ENCODE measurements at regions not wholly inside any gene's neighbourhood (a gene's known extent, or its start where the extent isn't known, plus 50 kb on each side); places are given as distances from the start of the nearest gene placed in this dataset.

DNA sequence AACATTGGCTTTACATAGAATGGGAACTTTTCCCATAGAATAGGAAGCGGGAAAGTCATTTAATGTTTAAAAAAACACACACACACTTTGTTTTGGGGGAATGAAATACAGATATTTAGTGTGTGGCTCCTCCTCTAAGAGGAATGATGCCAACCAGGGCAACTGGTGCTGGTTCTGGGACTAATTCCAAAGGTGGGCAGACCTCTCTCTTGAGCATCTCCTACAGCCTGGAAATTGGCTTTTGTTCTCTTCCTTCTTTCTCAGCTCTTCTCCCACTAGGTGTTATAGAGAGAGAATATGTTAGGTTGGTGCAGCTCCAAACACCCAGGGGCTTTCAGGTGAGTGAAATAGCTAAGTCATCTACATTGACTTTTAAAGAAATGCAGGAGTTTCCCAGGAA lies 190.1 kb downstream of the RAD51AP2 start:
- Histone ChIP-seq H3K27me3 (ENCODE audit: control insufficient read depth in 3 of 3, insufficient read depth in 3 of 3, low read length in 3 of 3) (no peaks in the 10 kb centered on the region), H3K9me3 (ENCODE audit: control insufficient read depth in 3 of 3, low read length in 3 of 3) (no peaks in the 10 kb centered on the region), H3K27ac (ENCODE audit: low read depth, low read length) (no peak overlapping the region), H3K4me3 (ENCODE audit: low read length in 3 of 3) (no peak overlapping the region), H3K4me1 (ENCODE audit: control insufficient read depth in 3 of 3, insufficient read depth in 3 of 3, low read length in 3 of 3) (no peaks in the 10 kb centered on the region), H3K9ac (ENCODE audit: low read depth in 1 of 3, low read length in 3 of 3) (no peak overlapping the region), H3K36me3 (ENCODE audit: control insufficient read depth in 3 of 3, insufficient read depth in 3 of 3, low read length in 3 of 3) (no peaks in the 10 kb centered on the region)

DNA sequence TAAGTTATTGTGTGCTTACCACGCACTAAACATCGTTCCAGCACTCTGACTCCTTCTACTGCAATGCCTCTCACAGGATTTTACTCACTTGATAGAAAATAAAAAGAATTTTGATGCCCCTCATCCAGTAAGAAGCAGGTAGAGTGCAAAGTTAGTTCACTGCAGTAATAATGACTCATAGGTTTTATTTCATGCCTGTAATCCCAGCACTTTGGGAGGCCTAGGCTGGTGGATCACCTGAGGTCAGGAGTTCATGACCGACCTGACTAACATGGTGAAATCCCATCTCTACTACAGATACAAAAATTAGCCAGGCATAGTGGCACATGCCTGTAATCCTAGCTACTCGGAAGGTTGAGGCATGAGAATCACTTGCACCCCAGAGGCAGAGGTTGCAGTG lies 190.6 kb downstream of the RAD51AP2 start:
- no peak overlapping the region for H3K9ac ChIP-seq (ENCODE audit: low read depth in 1 of 3, low read length in 3 of 3)
- no peak overlapping the region for H3K27ac ChIP-seq (ENCODE audit: low read depth, low read length)
- no peaks in the 10 kb centered on the region for H3K27me3 ChIP-seq (ENCODE audit: control insufficient read depth in 3 of 3, insufficient read depth in 3 of 3, low read length in 3 of 3)
- H3K4me1 ChIP-seq (ENCODE audit: control insufficient read depth in 3 of 3, insufficient read depth in 3 of 3, low read length in 3 of 3) = no peaks in the 10 kb centered on the region
- H3K4me3 ChIP-seq (ENCODE audit: low read length in 3 of 3) = no peak overlapping the region
- H3K36me3 ChIP-seq (ENCODE audit: control insufficient read depth in 3 of 3, insufficient read depth in 3 of 3, low read length in 3 of 3) = no peaks in the 10 kb centered on the region
- no peaks in the 10 kb centered on the region for H3K9me3 ChIP-seq (ENCODE audit: control insufficient read depth in 3 of 3, low read length in 3 of 3)

DNA sequence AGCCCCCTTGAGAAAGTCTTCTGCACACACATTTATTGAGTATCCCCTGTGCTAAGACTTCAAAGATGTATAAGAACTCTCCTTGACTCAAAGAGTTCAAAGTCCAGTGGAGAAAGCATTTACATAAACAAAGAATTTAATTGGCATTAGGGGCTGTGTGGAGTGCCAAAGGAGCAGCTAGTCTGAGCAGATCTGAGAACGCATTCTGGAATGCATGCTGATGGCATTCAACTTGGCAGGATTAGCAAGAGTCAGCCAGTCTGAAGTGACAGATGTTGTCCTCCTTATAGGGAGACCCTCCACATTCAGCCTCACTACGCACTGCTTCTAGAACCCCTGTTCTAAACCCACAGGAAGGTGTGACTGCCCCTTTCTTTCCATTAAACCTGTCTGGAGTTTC lies 191.5 kb downstream of the RAD51AP2 start:
- H3K36me3 ChIP-seq (ENCODE audit: control insufficient read depth in 3 of 3, insufficient read depth in 3 of 3, low read length in 3 of 3) = no peaks in the 10 kb centered on the region
- H3K27ac ChIP-seq (ENCODE audit: low read depth, low read length) = no peak overlapping the region
- H3K27me3 ChIP-seq (ENCODE audit: control insufficient read depth in 3 of 3, insufficient read depth in 3 of 3, low read length in 3 of 3) = no peaks in the 10 kb centered on the region
- no peak overlapping the region for H3K9ac ChIP-seq (ENCODE audit: low read depth in 1 of 3, low read length in 3 of 3)
- H3K4me3 ChIP-seq (ENCODE audit: low read length in 3 of 3) = no peak overlapping the region
- H3K4me1 ChIP-seq (ENCODE audit: control insufficient read depth in 3 of 3, insufficient read depth in 3 of 3, low read length in 3 of 3) = no peaks in the 10 kb centered on the region
- no peaks in the 10 kb centered on the region for H3K9me3 ChIP-seq (ENCODE audit: control insufficient read depth in 3 of 3, low read length in 3 of 3)

DNA sequence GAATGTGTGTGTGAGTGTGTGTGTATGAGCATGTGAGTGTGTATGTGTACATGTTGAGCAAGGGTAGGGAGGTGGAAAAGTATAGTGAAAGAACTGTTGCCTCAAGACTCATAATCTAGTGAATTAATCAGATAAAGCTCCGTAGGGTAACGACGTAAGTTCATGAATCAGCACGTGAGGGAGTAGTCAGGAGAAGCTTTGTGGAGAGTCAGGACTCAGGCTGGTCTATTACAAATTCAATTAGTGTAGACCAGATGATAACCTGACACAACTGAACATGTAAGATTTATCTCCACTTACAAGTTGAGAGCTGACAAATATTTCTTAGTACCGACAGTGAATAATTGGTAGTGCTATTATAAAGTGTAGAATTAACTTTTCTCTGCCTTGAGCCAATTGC lies 194.5 kb downstream of the RAD51AP2 start:
- Histone ChIP-seq H3K9ac (ENCODE audit: low read depth in 1 of 3, low read length in 3 of 3) (no peak overlapping the region), H3K4me1 (ENCODE audit: control insufficient read depth in 3 of 3, insufficient read depth in 3 of 3, low read length in 3 of 3) (no peaks in the 10 kb centered on the region), H3K27ac (ENCODE audit: low read depth, low read length) (no peak overlapping the region), H3K27me3 (ENCODE audit: control insufficient read depth in 3 of 3, insufficient read depth in 3 of 3, low read length in 3 of 3) (no peaks in the 10 kb centered on the region), H3K4me3 (ENCODE audit: low read length in 3 of 3) (no peak overlapping the region), H3K9me3 (ENCODE audit: control insufficient read depth in 3 of 3, low read length in 3 of 3) (no peaks in the 10 kb centered on the region), H3K36me3 (ENCODE audit: control insufficient read depth in 3 of 3, insufficient read depth in 3 of 3, low read length in 3 of 3) (no peaks in the 10 kb centered on the region)

DNA sequence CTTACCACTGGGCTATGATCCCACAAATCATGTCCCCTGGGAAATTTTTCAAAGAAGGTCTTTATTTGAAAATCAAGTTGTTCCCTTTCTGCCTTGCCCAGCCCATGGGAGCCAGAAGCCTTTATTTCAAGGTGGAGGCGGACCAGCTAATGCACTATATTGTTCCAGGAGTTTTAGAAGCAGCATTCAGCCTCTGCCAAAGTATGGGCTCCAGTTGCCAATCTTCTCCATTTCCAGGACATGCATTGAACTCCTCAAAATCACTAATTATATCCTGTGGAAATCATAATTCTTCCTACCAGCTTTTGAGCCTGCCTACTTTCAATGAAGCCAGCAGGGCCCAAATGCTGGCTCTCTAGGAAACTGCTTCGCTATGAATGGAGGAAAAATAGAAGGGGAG lies 195.8 kb downstream of the RAD51AP2 start:
- no peak overlapping the region for H3K27ac ChIP-seq (ENCODE audit: low read depth, low read length)
- no peak overlapping the region for H3K4me3 ChIP-seq (ENCODE audit: low read length in 3 of 3)
- H3K9me3 ChIP-seq (ENCODE audit: control insufficient read depth in 3 of 3, low read length in 3 of 3) = no peaks in the 10 kb centered on the region
- no peaks in the 10 kb centered on the region for H3K36me3 ChIP-seq (ENCODE audit: control insufficient read depth in 3 of 3, insufficient read depth in 3 of 3, low read length in 3 of 3)
- no peak overlapping the region for H3K9ac ChIP-seq (ENCODE audit: low read depth in 1 of 3, low read length in 3 of 3)
- H3K27me3 ChIP-seq (ENCODE audit: control insufficient read depth in 3 of 3, insufficient read depth in 3 of 3, low read length in 3 of 3) = no peaks in the 10 kb centered on the region
- H3K4me1 ChIP-seq (ENCODE audit: control insufficient read depth in 3 of 3, insufficient read depth in 3 of 3, low read length in 3 of 3) = no peaks in the 10 kb centered on the region

DNA sequence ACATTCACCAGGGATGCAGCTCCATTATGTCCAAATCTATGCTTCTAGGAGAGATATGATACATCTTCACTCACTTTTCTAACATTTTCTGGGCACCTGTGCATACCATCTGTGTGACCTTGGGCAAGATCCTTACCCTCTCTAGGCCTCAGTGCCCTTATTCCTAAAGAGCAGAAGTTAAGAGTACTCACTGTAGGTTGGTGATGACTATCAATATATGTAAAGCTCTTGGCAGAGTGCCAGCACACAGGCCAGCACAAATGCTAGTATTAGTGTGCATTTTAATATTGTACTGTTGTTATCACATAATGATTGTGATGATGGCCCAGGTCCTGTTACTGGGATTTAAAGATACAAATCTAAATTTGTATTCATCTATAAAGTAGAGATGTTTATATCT lies 199.2 kb downstream of the RAD51AP2 start:
- Histone ChIP-seq H3K4me3 (ENCODE audit: low read length in 3 of 3) (no peak overlapping the region), H3K27me3 (ENCODE audit: control insufficient read depth in 3 of 3, insufficient read depth in 3 of 3, low read length in 3 of 3) (no peaks in the 10 kb centered on the region), H3K27ac (ENCODE audit: low read depth, low read length) (no peak overlapping the region), H3K9me3 (ENCODE audit: control insufficient read depth in 3 of 3, low read length in 3 of 3) (no peaks in the 10 kb centered on the region), H3K9ac (ENCODE audit: low read depth in 1 of 3, low read length in 3 of 3) (no peak overlapping the region), H3K4me1 (ENCODE audit: control insufficient read depth in 3 of 3, insufficient read depth in 3 of 3, low read length in 3 of 3) (no peaks in the 10 kb centered on the region), H3K36me3 (ENCODE audit: control insufficient read depth in 3 of 3, insufficient read depth in 3 of 3, low read length in 3 of 3) (no peaks in the 10 kb centered on the region)

DNA sequence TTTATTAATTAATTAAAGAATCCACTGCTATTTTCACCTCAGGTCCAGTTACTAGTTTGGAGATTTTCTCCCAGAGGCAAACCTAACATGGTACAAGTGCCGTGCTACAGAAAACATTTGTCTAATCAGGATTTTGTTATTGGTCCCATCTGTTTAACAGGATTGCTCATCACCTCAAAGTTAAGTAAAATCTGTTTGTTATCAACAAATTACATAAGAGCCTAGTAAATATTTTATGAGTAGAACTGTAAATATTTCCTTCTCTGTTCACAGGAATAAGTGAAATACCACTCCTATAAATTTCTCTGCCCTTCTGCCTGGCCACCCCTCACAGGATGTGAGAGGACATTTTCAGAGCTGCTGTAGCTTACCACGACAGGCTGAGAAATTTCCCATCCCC lies 200.2 kb downstream of the RAD51AP2 start:
- Histone ChIP-seq H3K9ac (ENCODE audit: low read depth in 1 of 3, low read length in 3 of 3) (no peak overlapping the region), H3K4me3 (ENCODE audit: low read length in 3 of 3) (no peak overlapping the region), H3K36me3 (ENCODE audit: control insufficient read depth in 3 of 3, insufficient read depth in 3 of 3, low read length in 3 of 3) (no peaks in the 10 kb centered on the region), H3K27ac (ENCODE audit: low read depth, low read length) (no peak overlapping the region), H3K27me3 (ENCODE audit: control insufficient read depth in 3 of 3, insufficient read depth in 3 of 3, low read length in 3 of 3) (no peaks in the 10 kb centered on the region), H3K4me1 (ENCODE audit: control insufficient read depth in 3 of 3, insufficient read depth in 3 of 3, low read length in 3 of 3) (no peaks in the 10 kb centered on the region), H3K9me3 (ENCODE audit: control insufficient read depth in 3 of 3, low read length in 3 of 3) (no peaks in the 10 kb centered on the region)

DNA sequence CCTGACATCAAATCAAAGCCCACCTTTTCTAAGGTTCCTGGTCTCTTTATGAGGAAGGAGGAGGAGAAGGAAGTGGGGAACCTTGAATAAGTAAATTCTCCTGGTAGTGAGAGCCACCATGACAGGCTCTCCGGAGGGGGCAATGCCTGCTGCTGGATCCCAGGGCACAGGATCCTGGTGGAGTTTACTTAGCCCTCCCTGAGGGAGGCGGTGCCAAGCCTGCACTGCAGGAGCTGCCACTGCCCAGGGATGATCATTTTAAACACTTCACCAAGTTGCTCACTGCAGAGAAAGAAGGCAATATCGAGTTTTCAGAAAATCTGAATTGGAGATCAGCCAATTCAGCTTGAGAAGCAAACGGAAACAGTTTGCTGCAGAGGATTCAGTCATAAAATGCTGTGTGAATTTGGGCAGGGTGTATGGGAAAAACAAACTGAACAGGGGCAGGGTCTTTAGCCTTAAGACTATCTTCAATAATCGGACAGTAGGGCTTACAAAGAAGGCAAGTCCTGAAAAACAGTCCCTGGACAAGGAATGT lies 200.7 kb downstream of the RAD51AP2 start:
- H3K4me3 ChIP-seq (ENCODE audit: low read length in 3 of 3) = no peak overlapping the region
- H3K27ac ChIP-seq (ENCODE audit: low read depth, low read length) = no peak overlapping the region
- no peaks in the 10 kb centered on the region for H3K27me3 ChIP-seq (ENCODE audit: control insufficient read depth in 3 of 3, insufficient read depth in 3 of 3, low read length in 3 of 3)
- H3K36me3 ChIP-seq (ENCODE audit: control insufficient read depth in 3 of 3, insufficient read depth in 3 of 3, low read length in 3 of 3) = no peaks in the 10 kb centered on the region
- H3K4me1 ChIP-seq (ENCODE audit: control insufficient read depth in 3 of 3, insufficient read depth in 3 of 3, low read length in 3 of 3) = no peaks in the 10 kb centered on the region
- H3K9me3 ChIP-seq (ENCODE audit: control insufficient read depth in 3 of 3, low read length in 3 of 3) = no peaks in the 10 kb centered on the region
- H3K9ac ChIP-seq (ENCODE audit: low read depth in 1 of 3, low read length in 3 of 3) = no peak overlapping the region

DNA sequence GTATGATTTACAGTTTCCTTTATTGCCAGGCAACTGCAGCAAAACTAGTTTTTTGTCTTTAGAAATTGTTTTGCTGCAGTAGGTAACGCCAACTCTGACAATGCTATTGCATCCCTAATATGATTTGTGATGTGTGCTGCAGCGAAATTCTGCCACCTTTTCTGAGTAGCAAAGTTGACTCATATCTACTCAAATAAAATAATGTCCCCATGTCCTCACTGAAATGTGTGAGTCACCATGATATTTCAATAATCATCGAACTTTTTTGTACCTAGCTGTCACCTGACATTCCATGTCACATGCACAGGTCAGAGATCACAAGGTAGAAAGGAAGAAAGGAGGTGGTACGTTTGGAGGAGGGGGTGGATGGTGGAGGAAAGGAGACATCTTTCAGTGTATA lies 205.0 kb downstream of the RAD51AP2 start:
- H3K27me3 ChIP-seq (ENCODE audit: control insufficient read depth in 3 of 3, insufficient read depth in 3 of 3, low read length in 3 of 3) = no peaks in the 10 kb centered on the region
- H3K9me3 ChIP-seq (ENCODE audit: control insufficient read depth in 3 of 3, low read length in 3 of 3) = no peaks in the 10 kb centered on the region
- no peaks in the 10 kb centered on the region for H3K4me1 ChIP-seq (ENCODE audit: control insufficient read depth in 3 of 3, insufficient read depth in 3 of 3, low read length in 3 of 3)
- H3K36me3 ChIP-seq (ENCODE audit: control insufficient read depth in 3 of 3, insufficient read depth in 3 of 3, low read length in 3 of 3) = no peaks in the 10 kb centered on the region
- H3K27ac ChIP-seq (ENCODE audit: low read depth, low read length) = no peak overlapping the region
- H3K9ac ChIP-seq (ENCODE audit: low read depth in 1 of 3, low read length in 3 of 3) = no peak overlapping the region
- no peak overlapping the region for H3K4me3 ChIP-seq (ENCODE audit: low read length in 3 of 3)

DNA sequence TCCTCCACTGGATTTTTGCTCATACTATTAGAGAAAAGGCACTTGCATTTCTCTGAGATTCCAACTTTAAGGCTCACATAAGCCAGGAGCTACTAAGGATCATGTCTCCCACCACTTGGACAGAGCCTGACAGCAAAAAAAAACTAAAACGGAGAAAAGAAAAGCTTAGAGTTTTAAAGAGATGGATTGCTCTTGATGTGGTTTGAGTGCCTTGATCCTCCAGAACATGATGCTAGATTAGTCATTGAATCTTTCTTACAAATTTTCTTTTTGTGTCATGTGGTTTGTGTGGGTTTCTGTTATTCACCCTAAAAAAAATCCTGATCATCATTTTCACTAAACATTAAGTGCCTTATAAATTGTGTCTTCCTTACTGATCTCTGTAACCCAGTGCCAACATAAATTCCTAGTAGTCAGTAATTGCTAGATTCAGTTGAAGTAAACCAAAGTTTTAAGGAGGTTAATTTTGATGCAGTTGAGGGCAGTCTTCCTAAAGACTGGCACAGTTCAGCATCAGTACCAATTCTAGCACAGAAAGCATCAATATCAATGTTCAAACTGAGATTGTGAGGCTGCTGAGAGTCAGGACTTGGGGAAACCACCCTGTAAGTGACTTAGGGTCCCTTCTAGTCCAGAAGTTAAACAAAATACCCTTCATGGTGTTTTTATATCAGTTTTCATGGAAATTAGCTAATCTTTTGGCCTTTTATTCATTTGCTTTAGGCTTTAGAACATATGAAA lies 206.3 kb downstream of the RAD51AP2 start:
- Histone ChIP-seq H3K36me3 (ENCODE audit: control insufficient read depth in 3 of 3, insufficient read depth in 3 of 3, low read length in 3 of 3) (no peaks in the 10 kb centered on the region), H3K4me1 (ENCODE audit: control insufficient read depth in 3 of 3, insufficient read depth in 3 of 3, low read length in 3 of 3) (no peaks in the 10 kb centered on the region), H3K9me3 (ENCODE audit: control insufficient read depth in 3 of 3, low read length in 3 of 3) (no peaks in the 10 kb centered on the region), H3K27me3 (ENCODE audit: control insufficient read depth in 3 of 3, insufficient read depth in 3 of 3, low read length in 3 of 3) (no peaks in the 10 kb centered on the region), H3K9ac (ENCODE audit: low read depth in 1 of 3, low read length in 3 of 3) (no peak overlapping the region), H3K4me3 (ENCODE audit: low read length in 3 of 3) (no peak overlapping the region), H3K27ac (ENCODE audit: low read depth, low read length) (no peak overlapping the region)

Data from skeletal muscle tissue (tissue), 3 donors.